ENCODE measurements at regions not wholly inside any gene's neighbourhood (a gene's known extent, or its start where the extent isn't known, plus 50 kb on each side); places are given as distances from the start of the nearest gene placed in this dataset.

GRCh38 chr12:61654698-61655097, 605.5 kb upstream of the USP15 start:
- DNase-seq (ENCODE audit: low spot score) = peak; percentile 14
- Histone ChIP-seq H3K4me1 (ENCODE audit: insufficient read depth) (no peaks in the 10 kb centered on the region), H2AFZ (no peak overlapping the region), H3K9me3 (ENCODE audit: low read depth) (no peaks in the 10 kb centered on the region), H3K27me3 (no peaks in the 10 kb centered on the region), H4K20me1 (ENCODE audit: insufficient read depth, poor library complexity, severe bottlenecking) (no peaks in the 10 kb centered on the region), H3K4me2 (no peak overlapping the region), H3K79me2 (no peaks in the 10 kb centered on the region), H3K27ac (no peak overlapping the region), H3K36me3 (replicated peaks; ENCODE audit: insufficient read depth, low read depth) (no peaks in the 10 kb centered on the region), H3K9me2 (replicated peaks; ENCODE audit: insufficient read depth) (no peaks in the 10 kb centered on the region), H3K4me3 (no peak overlapping the region)
- TF ChIP-seq EZH2 (IDR thresholded peaks at IDR 0.05; ENCODE audit: borderline replicate concordance) (no peak), CTCF (IDR thresholded peaks at IDR 0.05; ENCODE audit: poor library complexity) (peak; percentile 23), EZH2phosphoT487 (IDR thresholded peaks at IDR 0.05; ENCODE audit: low read depth, severe bottlenecking, unreplicated experiment) (no peak)
- WGBS (ENCODE audit: low lambda C conversion rate, missing lambda C conversion rate) = 60% methylated on average over 3 of the region's 3 CpGs

DNA sequence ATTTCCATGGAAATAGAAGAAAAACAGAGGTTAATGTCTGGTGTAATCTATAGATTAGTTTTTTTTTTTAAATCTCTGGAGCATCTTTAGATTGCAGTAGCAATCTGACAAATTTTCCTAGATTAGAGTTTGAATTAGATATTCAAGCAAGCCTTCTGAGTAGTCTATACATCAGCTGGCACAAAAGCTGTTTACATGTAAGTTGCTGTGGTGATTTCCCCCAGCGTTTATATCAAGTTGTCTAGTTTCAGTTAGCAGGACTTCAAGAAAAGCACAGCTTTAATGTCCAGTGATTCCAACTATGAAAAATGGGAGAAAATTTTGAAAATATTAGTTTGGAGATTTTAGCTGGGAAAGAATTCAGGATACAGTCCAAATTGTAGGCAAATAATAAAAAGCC, 605.0 kb upstream of the USP15 start:
- DNase-seq (ENCODE audit: low spot score) = no peak
- Histone ChIP-seq H3K36me3 (replicated peaks; ENCODE audit: insufficient read depth, low read depth) (no peaks in the 10 kb centered on the region), H3K9me3 (ENCODE audit: low read depth) (no peaks in the 10 kb centered on the region), H3K9me2 (replicated peaks; ENCODE audit: insufficient read depth) (no peaks in the 10 kb centered on the region), H3K27me3 (no peaks in the 10 kb centered on the region), H3K27ac (no peak overlapping the region), H3K79me2 (no peaks in the 10 kb centered on the region), H4K20me1 (ENCODE audit: insufficient read depth, poor library complexity, severe bottlenecking) (no peaks in the 10 kb centered on the region), H3K4me3 (no peak overlapping the region), H3K4me2 (no peak overlapping the region), H3K4me1 (ENCODE audit: insufficient read depth) (no peaks in the 10 kb centered on the region), H2AFZ (no peak overlapping the region)
- TF ChIP-seq CTCF (IDR thresholded peaks at IDR 0.05; ENCODE audit: poor library complexity) = no peak
- TF ChIP-seq EZH2phosphoT487 (IDR thresholded peaks at IDR 0.05; ENCODE audit: low read depth, severe bottlenecking, unreplicated experiment) = no peak
- TF ChIP-seq EZH2 (IDR thresholded peaks at IDR 0.05; ENCODE audit: borderline replicate concordance) = no peak
- WGBS (ENCODE audit: low lambda C conversion rate, missing lambda C conversion rate) = 73% methylated on average over 1 of the region's 1 CpG

DNA sequence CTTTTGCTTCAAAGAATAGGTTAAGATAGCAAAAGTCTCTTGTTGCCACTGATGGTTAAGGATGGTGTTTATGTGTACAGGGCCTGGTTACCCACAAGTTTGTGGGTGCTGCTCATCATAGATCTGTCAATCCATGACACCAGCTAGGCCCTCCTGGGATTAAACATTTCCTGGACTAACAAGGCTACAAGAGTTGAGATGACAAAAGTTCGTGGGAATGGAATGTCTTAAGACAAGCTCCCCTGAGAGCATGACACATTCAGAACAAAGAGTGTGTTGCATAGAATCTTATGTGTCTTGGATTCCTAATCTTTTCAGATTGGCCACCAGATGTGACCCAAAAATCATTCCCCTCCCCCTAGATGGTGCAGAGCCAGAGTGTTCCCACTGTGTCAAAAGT, 592.5 kb upstream of the USP15 start:
- WGBS (ENCODE audit: low lambda C conversion rate, missing lambda C conversion rate) = 53% methylated on average over 1 of the region's 1 CpG
- H3K4me3 ChIP-seq = no peak overlapping the region

More for the DNA sequence above, 592.5 kb upstream of the USP15 start:
- TF ChIP-seq EZH2 (IDR thresholded peaks at IDR 0.05; ENCODE audit: borderline replicate concordance) (no peak), EZH2phosphoT487 (IDR thresholded peaks at IDR 0.05; ENCODE audit: low read depth, severe bottlenecking, unreplicated experiment) (no peak), CTCF (IDR thresholded peaks at IDR 0.05; ENCODE audit: poor library complexity) (no peak)
- no peaks in the 10 kb centered on the region for H3K27me3 ChIP-seq
- no peak overlapping the region for H3K27ac ChIP-seq
- no peaks in the 10 kb centered on the region for H3K9me3 ChIP-seq (ENCODE audit: low read depth)
- no peaks in the 10 kb centered on the region for H3K9me2 ChIP-seq (replicated peaks; ENCODE audit: insufficient read depth)
- H3K4me2 ChIP-seq = no peak overlapping the region
- no peaks in the 10 kb centered on the region for H3K36me3 ChIP-seq (replicated peaks; ENCODE audit: insufficient read depth, low read depth)
- H3K4me1 ChIP-seq (ENCODE audit: insufficient read depth) = no peaks in the 10 kb centered on the region
- no peak for DNase-seq (ENCODE audit: low spot score)
- H4K20me1 ChIP-seq (ENCODE audit: insufficient read depth, poor library complexity, severe bottlenecking) = no peaks in the 10 kb centered on the region
- H3K79me2 ChIP-seq = no peaks in the 10 kb centered on the region
- no peak overlapping the region for H2AFZ ChIP-seq

Data from hepatocyte (in vitro differentiated cells).